GM19397 (cell line): ENCODE measurements at regions not wholly inside any gene's neighbourhood (a gene's known extent, or its start where the extent isn't known, plus 50 kb on each side); places are given as distances from the start of the nearest gene placed in this dataset.
"Not testable (repeated sequence)": the region's sequence is repeated elsewhere in the genome, so short reads cannot be mapped to it uniquely, and the experiment has no call there.

ENCODE experiments used
- ATAC-seq: cut with Tn5 transposase; IDR thresholded peaks from one replicate; pipeline ENCODE4 v1.9.1; 2021; ENCODE audit warnings: mild to moderate bottlenecking, moderate library complexity; ENCODE audit not compliant: unreplicated experiment

- ATAC-seq = not testable (repeated sequence)
These were observed 296.8 kb downstream of the GOLGA6L6 start for GRCh38 chr15:20244792-20245191.

- not testable (repeated sequence) for ATAC-seq
These were observed 297.9 kb downstream of the GOLGA6L6 start for GRCh38 chr15:20243486-20244240.

- not testable (repeated sequence) for ATAC-seq
These were observed 301.2 kb downstream of the GOLGA6L6 start for GRCh38 chr15:20240366-20240917.

GRCh38 chr15:20239186-20239585 is 302.4 kb downstream of the GOLGA6L6 start:
- ATAC-seq = not testable (repeated sequence)

GRCh38 chr15:20237256-20238020 is 304.2 kb downstream of the GOLGA6L6 start:
- ATAC-seq = not testable (repeated sequence)

- ATAC-seq = not testable (repeated sequence)
These were observed 305.9 kb downstream of the GOLGA6L6 start for GRCh38 chr15:20235728-20236127.

- ATAC-seq = not testable (repeated sequence)
These were observed 307.5 kb downstream of the GOLGA6L6 start for GRCh38 chr15:20234006-20234540.

GRCh38 chr15:20232457-20232856 is 309.1 kb downstream of the GOLGA6L6 start:
- ATAC-seq = not testable (repeated sequence)

- not testable (repeated sequence) for ATAC-seq
These were observed 310.9 kb downstream of the GOLGA6L6 start for GRCh38 chr15:20230656-20231055.

- not testable (repeated sequence) for ATAC-seq
These were observed 312.8 kb downstream of the GOLGA6L6 start for GRCh38 chr15:20228791-20229190.

- ATAC-seq = not testable (repeated sequence)
These were observed 314.3 kb downstream of the GOLGA6L6 start for GRCh38 chr15:20227119-20227853.

- not testable (repeated sequence) for ATAC-seq
These were observed 315.1 kb downstream of the GOLGA6L6 start for GRCh38 chr15:20226531-20226930.

- not testable (repeated sequence) for ATAC-seq
These were observed 320.5 kb downstream of the GOLGA6L6 start for GRCh38 chr15:20221063-20221462.

GRCh38 chr15:20219171-20219570 is 322.4 kb downstream of the GOLGA6L6 start:
- not testable (repeated sequence) for ATAC-seq

- not testable (repeated sequence) for ATAC-seq
These were observed 325.9 kb downstream of the GOLGA6L6 start for GRCh38 chr15:20215700-20216099.

GRCh38 chr15:20214101-20214500 is 327.5 kb downstream of the GOLGA6L6 start:
- not testable (repeated sequence) for ATAC-seq

GRCh38 chr15:20211508-20211907 is 330.1 kb downstream of the GOLGA6L6 start:
- not testable (repeated sequence) for ATAC-seq

GRCh38 chr15:20209973-20210372 is 331.6 kb downstream of the GOLGA6L6 start:
- ATAC-seq = not testable (repeated sequence)

GRCh38 chr15:20207607-20208006 is 334.0 kb downstream of the GOLGA6L6 start:
- not testable (repeated sequence) for ATAC-seq

GRCh38 chr15:20207198-20207597 is 334.4 kb downstream of the GOLGA6L6 start:
- not testable (repeated sequence) for ATAC-seq
